ENCODE measurements at regions not wholly inside any gene's neighbourhood (a gene's known extent, or its start where the extent isn't known, plus 50 kb on each side); places are given as distances from the start of the nearest gene placed in this dataset.

DNA sequence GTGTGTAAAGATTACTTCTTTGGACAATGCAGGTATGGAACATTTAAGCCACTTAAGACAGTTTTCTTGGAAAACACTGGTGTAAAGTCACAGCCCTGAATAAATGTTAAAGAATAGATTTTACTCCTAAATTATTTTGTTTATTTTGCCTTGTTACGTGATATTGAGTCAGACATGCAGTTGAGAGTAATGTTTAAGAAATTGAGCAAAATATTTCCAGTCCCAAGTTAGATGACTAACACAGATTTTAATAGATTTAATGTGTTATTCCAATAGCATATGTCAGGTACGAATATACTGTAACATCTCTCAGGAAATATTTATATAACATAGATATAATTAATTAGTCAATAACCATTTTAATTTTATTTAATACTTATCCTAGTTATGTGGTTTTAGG is 1361.7 kb downstream of the FSCB start:
- Histone ChIP-seq H3K9me2 (ENCODE audit: insufficient read depth) (no peaks in the 10 kb centered on the region), H3F3A (replicated peaks; ENCODE audit: low read depth) (no peaks in the 10 kb centered on the region), H3K27me3 (ENCODE audit: insufficient read depth) (no peaks in the 10 kb centered on the region), H3K27ac (ENCODE audit: low read depth) (no peak overlapping the region), H3K4me2 (no peak overlapping the region), H3K36me3 (ENCODE audit: insufficient read depth) (no peaks in the 10 kb centered on the region), H3K79me2 (replicated peaks; ENCODE audit: insufficient read depth) (no peaks in the 10 kb centered on the region), H4K20me1 (replicated peaks; ENCODE audit: insufficient read depth) (no peaks in the 10 kb centered on the region), H3K4me1 (ENCODE audit: insufficient read depth) (peaks cover 7% of the 10 kb centered on the region; the same call in 1 of the 2 replicates), H2AFZ (no peak overlapping the region), H3K4me3 (no peak overlapping the region)
- Mint-ChIP-seq H3K4me1 (peaks cover 10% of the 10 kb centered on the region; the same call in 2 of the 3 replicates), H3K27ac (no peak overlapping the region), H3K4me3 (no peak overlapping the region), H3K27me3 (ENCODE audit: insufficient read depth, low read depth, poor library complexity) (peaks cover 4% of the 10 kb centered on the region), H3K9me3 (no peaks in the 10 kb centered on the region), H3K36me3 (ENCODE audit: low read depth) (no peaks in the 10 kb centered on the region)
- no peak for TF ChIP-seq STAT1 (IDR thresholded peaks at IDR 0.05; ENCODE audit: unreplicated experiment)
- no peak for TF ChIP-seq EZH2 (IDR thresholded peaks at IDR 0.05; ENCODE audit: low read depth, unreplicated experiment)
- TF ChIP-seq, protein P1, sequence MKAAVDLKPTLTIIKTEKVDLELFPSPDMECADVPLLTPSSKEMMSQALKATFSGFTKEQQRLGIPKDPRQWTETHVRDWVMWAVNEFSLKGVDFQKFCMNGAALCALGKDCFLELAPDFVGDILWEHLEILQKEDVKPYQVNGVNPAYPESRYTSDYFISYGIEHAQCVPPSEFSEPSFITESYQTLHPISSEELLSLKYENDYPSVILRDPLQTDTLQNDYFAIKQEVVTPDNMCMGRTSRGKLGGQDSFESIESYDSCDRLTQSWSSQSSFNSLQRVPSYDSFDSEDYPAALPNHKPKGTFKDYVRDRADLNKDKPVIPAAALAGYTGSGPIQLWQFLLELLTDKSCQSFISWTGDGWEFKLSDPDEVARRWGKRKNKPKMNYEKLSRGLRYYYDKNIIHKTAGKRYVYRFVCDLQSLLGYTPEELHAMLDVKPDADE (IDR thresholded peaks at IDR 0.05) = no peak
- no peak for TF ChIP-seq ZNF114 (CRISPR knock-in tag; IDR thresholded peaks at IDR 0.05)
- TF ChIP-seq, protein P2, sequence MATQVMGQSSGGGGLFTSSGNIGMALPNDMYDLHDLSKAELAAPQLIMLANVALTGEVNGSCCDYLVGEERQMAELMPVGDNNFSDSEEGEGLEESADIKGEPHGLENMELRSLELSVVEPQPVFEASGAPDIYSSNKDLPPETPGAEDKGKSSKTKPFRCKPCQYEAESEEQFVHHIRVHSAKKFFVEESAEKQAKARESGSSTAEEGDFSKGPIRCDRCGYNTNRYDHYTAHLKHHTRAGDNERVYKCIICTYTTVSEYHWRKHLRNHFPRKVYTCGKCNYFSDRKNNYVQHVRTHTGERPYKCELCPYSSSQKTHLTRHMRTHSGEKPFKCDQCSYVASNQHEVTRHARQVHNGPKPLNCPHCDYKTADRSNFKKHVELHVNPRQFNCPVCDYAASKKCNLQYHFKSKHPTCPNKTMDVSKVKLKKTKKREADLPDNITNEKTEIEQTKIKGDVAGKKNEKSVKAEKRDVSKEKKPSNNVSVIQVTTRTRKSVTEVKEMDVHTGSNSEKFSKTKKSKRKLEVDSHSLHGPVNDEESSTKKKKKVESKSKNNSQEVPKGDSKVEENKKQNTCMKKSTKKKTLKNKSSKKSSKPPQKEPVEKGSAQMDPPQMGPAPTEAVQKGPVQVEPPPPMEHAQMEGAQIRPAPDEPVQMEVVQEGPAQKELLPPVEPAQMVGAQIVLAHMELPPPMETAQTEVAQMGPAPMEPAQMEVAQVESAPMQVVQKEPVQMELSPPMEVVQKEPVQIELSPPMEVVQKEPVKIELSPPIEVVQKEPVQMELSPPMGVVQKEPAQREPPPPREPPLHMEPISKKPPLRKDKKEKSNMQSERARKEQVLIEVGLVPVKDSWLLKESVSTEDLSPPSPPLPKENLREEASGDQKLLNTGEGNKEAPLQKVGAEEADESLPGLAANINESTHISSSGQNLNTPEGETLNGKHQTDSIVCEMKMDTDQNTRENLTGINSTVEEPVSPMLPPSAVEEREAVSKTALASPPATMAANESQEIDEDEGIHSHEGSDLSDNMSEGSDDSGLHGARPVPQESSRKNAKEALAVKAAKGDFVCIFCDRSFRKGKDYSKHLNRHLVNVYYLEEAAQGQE (IDR thresholded peaks at IDR 0.05; ENCODE audit: unreplicated experiment) = no peak
- TF ChIP-seq, protein P3, sequence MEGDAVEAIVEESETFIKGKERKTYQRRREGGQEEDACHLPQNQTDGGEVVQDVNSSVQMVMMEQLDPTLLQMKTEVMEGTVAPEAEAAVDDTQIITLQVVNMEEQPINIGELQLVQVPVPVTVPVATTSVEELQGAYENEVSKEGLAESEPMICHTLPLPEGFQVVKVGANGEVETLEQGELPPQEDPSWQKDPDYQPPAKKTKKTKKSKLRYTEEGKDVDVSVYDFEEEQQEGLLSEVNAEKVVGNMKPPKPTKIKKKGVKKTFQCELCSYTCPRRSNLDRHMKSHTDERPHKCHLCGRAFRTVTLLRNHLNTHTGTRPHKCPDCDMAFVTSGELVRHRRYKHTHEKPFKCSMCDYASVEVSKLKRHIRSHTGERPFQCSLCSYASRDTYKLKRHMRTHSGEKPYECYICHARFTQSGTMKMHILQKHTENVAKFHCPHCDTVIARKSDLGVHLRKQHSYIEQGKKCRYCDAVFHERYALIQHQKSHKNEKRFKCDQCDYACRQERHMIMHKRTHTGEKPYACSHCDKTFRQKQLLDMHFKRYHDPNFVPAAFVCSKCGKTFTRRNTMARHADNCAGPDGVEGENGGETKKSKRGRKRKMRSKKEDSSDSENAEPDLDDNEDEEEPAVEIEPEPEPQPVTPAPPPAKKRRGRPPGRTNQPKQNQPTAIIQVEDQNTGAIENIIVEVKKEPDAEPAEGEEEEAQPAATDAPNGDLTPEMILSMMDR (conservative IDR thresholded peaks at IDR 0.05; ENCODE audit: low read depth in 2 of 2) = no peak
- TF ChIP-seq, protein P4, sequence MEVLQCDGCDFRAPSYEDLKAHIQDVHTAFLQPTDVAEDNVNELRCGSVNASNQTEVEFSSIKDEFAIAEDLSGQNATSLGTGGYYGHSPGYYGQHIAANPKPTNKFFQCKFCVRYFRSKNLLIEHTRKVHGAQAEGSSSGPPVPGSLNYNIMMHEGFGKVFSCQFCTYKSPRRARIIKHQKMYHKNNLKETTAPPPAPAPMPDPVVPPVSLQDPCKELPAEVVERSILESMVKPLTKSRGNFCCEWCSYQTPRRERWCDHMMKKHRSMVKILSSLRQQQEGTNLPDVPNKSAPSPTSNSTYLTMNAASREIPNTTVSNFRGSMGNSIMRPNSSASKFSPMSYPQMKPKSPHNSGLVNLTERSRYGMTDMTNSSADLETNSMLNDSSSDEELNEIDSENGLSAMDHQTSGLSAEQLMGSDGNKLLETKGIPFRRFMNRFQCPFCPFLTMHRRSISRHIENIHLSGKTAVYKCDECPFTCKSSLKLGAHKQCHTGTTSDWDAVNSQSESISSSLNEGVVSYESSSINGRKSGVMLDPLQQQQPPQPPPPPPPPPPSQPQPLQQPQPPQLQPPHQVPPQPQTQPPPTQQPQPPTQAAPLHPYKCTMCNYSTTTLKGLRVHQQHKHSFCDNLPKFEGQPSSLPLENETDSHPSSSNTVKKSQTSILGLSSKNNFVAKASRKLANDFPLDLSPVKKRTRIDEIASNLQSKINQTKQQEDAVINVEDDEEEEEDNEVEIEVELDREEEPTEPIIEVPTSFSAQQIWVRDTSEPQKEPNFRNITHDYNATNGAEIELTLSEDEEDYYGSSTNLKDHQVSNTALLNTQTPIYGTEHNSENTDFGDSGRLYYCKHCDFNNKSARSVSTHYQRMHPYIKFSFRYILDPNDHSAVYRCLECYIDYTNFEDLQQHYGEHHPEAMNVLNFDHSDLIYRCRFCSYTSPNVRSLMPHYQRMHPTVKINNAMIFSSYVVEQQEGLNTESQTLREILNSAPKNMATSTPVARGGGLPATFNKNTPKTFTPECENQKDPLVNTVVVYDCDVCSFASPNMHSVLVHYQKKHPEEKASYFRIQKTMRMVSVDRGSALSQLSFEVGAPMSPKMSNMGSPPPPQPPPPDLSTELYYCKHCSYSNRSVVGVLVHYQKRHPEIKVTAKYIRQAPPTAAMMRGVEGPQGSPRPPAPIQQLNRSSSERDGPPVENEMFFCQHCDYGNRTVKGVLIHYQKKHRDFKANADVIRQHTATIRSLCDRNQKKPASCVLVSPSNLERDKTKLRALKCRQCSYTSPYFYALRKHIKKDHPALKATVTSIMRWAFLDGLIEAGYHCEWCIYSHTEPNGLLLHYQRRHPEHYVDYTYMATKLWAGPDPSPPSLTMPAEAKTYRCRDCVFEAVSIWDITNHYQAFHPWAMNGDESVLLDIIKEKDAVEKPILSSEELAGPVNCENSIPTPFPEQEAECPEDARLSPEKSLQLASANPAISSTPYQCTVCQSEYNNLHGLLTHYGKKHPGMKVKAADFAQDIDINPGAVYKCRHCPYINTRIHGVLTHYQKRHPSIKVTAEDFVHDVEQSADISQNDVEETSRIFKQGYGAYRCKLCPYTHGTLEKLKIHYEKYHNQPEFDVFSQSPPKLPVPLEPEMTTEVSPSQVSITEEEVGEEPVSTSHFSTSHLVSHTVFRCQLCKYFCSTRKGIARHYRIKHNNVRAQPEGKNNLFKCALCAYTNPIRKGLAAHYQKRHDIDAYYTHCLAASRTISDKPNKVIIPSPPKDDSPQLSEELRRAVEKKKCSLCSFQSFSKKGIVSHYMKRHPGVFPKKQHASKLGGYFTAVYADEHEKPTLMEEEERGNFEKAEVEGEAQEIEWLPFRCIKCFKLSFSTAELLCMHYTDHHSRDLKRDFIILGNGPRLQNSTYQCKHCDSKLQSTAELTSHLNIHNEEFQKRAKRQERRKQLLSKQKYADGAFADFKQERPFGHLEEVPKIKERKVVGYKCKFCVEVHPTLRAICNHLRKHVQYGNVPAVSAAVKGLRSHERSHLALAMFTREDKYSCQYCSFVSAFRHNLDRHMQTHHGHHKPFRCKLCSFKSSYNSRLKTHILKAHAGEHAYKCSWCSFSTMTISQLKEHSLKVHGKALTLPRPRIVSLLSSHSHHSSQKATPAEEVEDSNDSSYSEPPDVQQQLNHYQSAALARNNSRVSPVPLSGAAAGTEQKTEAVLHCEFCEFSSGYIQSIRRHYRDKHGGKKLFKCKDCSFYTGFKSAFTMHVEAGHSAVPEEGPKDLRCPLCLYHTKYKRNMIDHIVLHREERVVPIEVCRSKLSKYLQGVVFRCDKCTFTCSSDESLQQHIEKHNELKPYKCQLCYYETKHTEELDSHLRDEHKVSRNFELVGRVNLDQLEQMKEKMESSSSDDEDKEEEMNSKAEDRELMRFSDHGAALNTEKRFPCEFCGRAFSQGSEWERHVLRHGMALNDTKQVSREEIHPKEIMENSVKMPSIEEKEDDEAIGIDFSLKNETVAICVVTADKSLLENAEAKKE (CRISPR knock-in tag; IDR thresholded peaks at IDR 0.05) = no peak
- no peak for TF ChIP-seq JUNB (IDR thresholded peaks at IDR 0.05; ENCODE audit: unreplicated experiment)
- TF ChIP-seq POLR2AphosphoS5 (IDR thresholded peaks at IDR 0.05; ENCODE audit: low read depth) = no peak
- no peak for TF ChIP-seq EZH2phosphoT487 (IDR thresholded peaks at IDR 0.05; ENCODE audit: unreplicated experiment)
- no peak for TF ChIP-seq CREB1 (CRISPR knock-in tag; IDR thresholded peaks at IDR 0.05; ENCODE audit: low read depth)
- TF ChIP-seq NANOG (IDR thresholded peaks at IDR 0.05; ENCODE audit: borderline replicate concordance) = no peak
- DNase-seq (ENCODE audit: low spot score) (no peak), ATAC-seq (no peak)

Measured in GM23338 (cell line).